ENCODE measurements at regions not wholly inside any gene's neighbourhood (a gene's known extent, or its start where the extent isn't known, plus 50 kb on each side); places are given as distances from the start of the nearest gene placed in this dataset.

DNA sequence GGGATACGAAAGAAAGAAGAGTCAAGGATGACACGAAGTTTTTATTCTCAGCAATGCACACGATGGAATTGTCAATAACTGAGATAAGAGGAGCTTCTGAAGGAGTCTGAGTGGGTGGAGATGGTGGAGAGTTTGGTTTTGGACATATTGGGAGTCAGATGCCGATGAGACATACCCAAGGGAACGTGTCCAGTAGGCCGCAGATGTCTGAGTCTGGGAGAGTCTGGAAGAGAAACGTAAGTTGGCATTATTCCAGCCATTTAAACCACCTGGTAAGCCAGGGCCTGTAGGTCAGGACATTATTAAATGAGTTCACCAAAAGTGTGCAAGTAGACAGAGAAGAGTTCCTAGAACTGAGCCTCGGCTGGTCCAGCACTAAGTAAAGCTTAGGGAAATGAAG lies 478.3 kb upstream of the CDH5 start:
- TF ChIP-seq, protein P1, sequence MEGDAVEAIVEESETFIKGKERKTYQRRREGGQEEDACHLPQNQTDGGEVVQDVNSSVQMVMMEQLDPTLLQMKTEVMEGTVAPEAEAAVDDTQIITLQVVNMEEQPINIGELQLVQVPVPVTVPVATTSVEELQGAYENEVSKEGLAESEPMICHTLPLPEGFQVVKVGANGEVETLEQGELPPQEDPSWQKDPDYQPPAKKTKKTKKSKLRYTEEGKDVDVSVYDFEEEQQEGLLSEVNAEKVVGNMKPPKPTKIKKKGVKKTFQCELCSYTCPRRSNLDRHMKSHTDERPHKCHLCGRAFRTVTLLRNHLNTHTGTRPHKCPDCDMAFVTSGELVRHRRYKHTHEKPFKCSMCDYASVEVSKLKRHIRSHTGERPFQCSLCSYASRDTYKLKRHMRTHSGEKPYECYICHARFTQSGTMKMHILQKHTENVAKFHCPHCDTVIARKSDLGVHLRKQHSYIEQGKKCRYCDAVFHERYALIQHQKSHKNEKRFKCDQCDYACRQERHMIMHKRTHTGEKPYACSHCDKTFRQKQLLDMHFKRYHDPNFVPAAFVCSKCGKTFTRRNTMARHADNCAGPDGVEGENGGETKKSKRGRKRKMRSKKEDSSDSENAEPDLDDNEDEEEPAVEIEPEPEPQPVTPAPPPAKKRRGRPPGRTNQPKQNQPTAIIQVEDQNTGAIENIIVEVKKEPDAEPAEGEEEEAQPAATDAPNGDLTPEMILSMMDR (IDR thresholded peaks at IDR 0.05), result no peak
- TF ChIP-seq POLR2AphosphoS5 (IDR thresholded peaks at IDR 0.05) (no peak), POLR2A (IDR thresholded peaks at IDR 0.05) (no peak)

Data from breast epithelium (tissue), 3 donors.